ENCODE measurements at regions not wholly inside any gene's neighbourhood (a gene's known extent, or its start where the extent isn't known, plus 50 kb on each side); places are given as distances from the start of the nearest gene placed in this dataset.
A peak's percentile ranks its signal among the peaks of the same experiment; 100 is the strongest.
"Not testable (repeated sequence)": the region's sequence is repeated elsewhere in the genome, so short reads cannot be mapped to it uniquely, and the experiment has no call there.

- H3K4me1 Mint-ChIP-seq: no peaks in the 10 kb centered on the region
- H3K27ac Mint-ChIP-seq: no peak overlapping the region
- no peak overlapping the region for H3K4me3 Mint-ChIP-seq
- H3K9me3 Mint-ChIP-seq: peaks cover 0 to 12% (median 0%) of the 10 kb centered on the region in 6 donors
- H3K27me3 Mint-ChIP-seq (ENCODE audit: low read depth in 3 of 3): peaks cover 0 to 4% (median 0%) of the 10 kb centered on the region in 3 donors
- no peaks in the 10 kb centered on the region for H3K36me3 Mint-ChIP-seq
- no peak for DNase-seq
These were observed 2371.8 kb upstream of the ACO1 start for GRCh38 chr9:30012622-30013021.

- no peaks in the 10 kb centered on the region for H3K4me1 Mint-ChIP-seq
- H3K4me3 Mint-ChIP-seq: no peak overlapping the region
- DNase-seq: no peak
- H3K27me3 Mint-ChIP-seq (ENCODE audit: low read depth in 3 of 3): no peaks in the 10 kb centered on the region
- H3K27ac Mint-ChIP-seq: no peak overlapping the region
- no peaks in the 10 kb centered on the region for H3K36me3 Mint-ChIP-seq
- H3K9me3 Mint-ChIP-seq: peaks cover 0 to 12% (median under 1%) of the 10 kb centered on the region in 6 donors
These were observed 2369.4 kb upstream of the ACO1 start for GRCh38 chr9:30015073-30015472.

GRCh38 chr9:30020161-30020560 is 2364.3 kb upstream of the ACO1 start:
- peaks cover 0 to 1% (median 0%) of the 10 kb centered on the region in 3 donors for H3K27me3 Mint-ChIP-seq (ENCODE audit: low read depth in 3 of 3)
- H3K36me3 Mint-ChIP-seq: peaks cover 0 to 3% (median 0%) of the 10 kb centered on the region in 3 donors
- DNase-seq: no peak
- H3K4me1 Mint-ChIP-seq: no peaks in the 10 kb centered on the region
- no peak overlapping the region for H3K4me3 Mint-ChIP-seq
- no peak overlapping the region for H3K27ac Mint-ChIP-seq
- peaks cover 0 to 7% (median 6%) of the 10 kb centered on the region in 6 donors for H3K9me3 Mint-ChIP-seq

- peaks cover 0 to 7% (median 0%) of the 10 kb centered on the region in 3 donors for H3K36me3 Mint-ChIP-seq
- no peak overlapping the region for H3K4me3 Mint-ChIP-seq
- no peak overlapping the region for H3K27ac Mint-ChIP-seq
- H3K4me1 Mint-ChIP-seq: no peaks in the 10 kb centered on the region
- H3K27me3 Mint-ChIP-seq (ENCODE audit: low read depth in 3 of 3): peaks cover 0 to 5% (median 2%) of the 10 kb centered on the region in 3 donors
- DNase-seq: no peak
- peaks cover 0 to 18% (median 9%) of the 10 kb centered on the region in 6 donors for H3K9me3 Mint-ChIP-seq
These were observed 2348.7 kb upstream of the ACO1 start for GRCh38 chr9:30035761-30036160.

GRCh38 chr9:30036558-30036957 is 2347.9 kb upstream of the ACO1 start:
- H3K27ac Mint-ChIP-seq: no peak overlapping the region
- H3K36me3 Mint-ChIP-seq: peaks cover 0 to 7% (median 0%) of the 10 kb centered on the region in 3 donors
- H3K27me3 Mint-ChIP-seq (ENCODE audit: low read depth in 3 of 3): peaks cover 0 to 5% (median 2%) of the 10 kb centered on the region in 3 donors
- H3K4me1 Mint-ChIP-seq: no peaks in the 10 kb centered on the region
- H3K9me3 Mint-ChIP-seq: peaks cover 0 to 18% (median 9%) of the 10 kb centered on the region in 6 donors
- no peak overlapping the region for H3K4me3 Mint-ChIP-seq
- no peak for DNase-seq

GRCh38 chr9:30039712-30040111 is 2344.7 kb upstream of the ACO1 start:
- no peak overlapping the region for H3K4me3 Mint-ChIP-seq
- no peak for DNase-seq
- no peak overlapping the region for H3K27ac Mint-ChIP-seq
- H3K4me1 Mint-ChIP-seq: no peaks in the 10 kb centered on the region
- H3K9me3 Mint-ChIP-seq: peaks cover 0 to 9% (median under 1%) of the 10 kb centered on the region in 6 donors
- H3K36me3 Mint-ChIP-seq: peaks cover 0 to 3% (median 0%) of the 10 kb centered on the region in 3 donors
- H3K27me3 Mint-ChIP-seq (ENCODE audit: low read depth in 3 of 3): peaks cover 0 to 5% (median 3%) of the 10 kb centered on the region in 3 donors

- Mint-ChIP-seq H3K27me3 (ENCODE audit: low read depth in 3 of 3) (peaks cover 0 to 6% (median 0%) of the 10 kb centered on the region in 3 donors), H3K4me1 (no peaks in the 10 kb centered on the region)
These were observed 2336.0 kb upstream of the ACO1 start for GRCh38 chr9:30048396-30048795.

GRCh38 chr9:30058463-30058862 is 2326.0 kb upstream of the ACO1 start:
- Mint-ChIP-seq H3K27ac (no peak overlapping the region), H3K36me3 (no peaks in the 10 kb centered on the region), H3K27me3 (ENCODE audit: low read depth in 3 of 3) (peaks cover 0 to 3% (median 2%) of the 10 kb centered on the region in 3 donors), H3K4me3 (no peak overlapping the region), H3K4me1 (no peaks in the 10 kb centered on the region), H3K9me3 (peaks cover 0 to 10% (median 2%) of the 10 kb centered on the region in 6 donors)
- no peak for DNase-seq

More at GRCh38 chr9:30048396-30048795, 2336.0 kb upstream of the ACO1 start:
- no peak for DNase-seq
- H3K27ac Mint-ChIP-seq: no peak overlapping the region
- H3K4me3 Mint-ChIP-seq: no peak overlapping the region
- H3K9me3 Mint-ChIP-seq: peaks cover 2 to 7% (median 3%) of the 10 kb centered on the region in 6 donors
- H3K36me3 Mint-ChIP-seq: no peaks in the 10 kb centered on the region

- Mint-ChIP-seq H3K4me3 (no peak overlapping the region), H3K4me1 (peaks cover 3 to 11% of the 10 kb centered on the region in 2 donors), H3K27me3 (ENCODE audit: low read depth in 3 of 3) (no peaks in the 10 kb centered on the region), H3K36me3 (no peaks in the 10 kb centered on the region), H3K9me3 (peaks cover 0 to 11% (median 2%) of the 10 kb centered on the region in 6 donors), H3K27ac (no peak overlapping the region)
- DNase-seq: no peak
These were observed 2323.5 kb upstream of the ACO1 start for GRCh38 chr9:30060976-30061375.

GRCh38 chr9:30065888-30066287 is 2318.6 kb upstream of the ACO1 start:
- H3K36me3 Mint-ChIP-seq: no peaks in the 10 kb centered on the region
- H3K27me3 Mint-ChIP-seq (ENCODE audit: low read depth in 3 of 3): peaks cover 0 to 1% (median 0%) of the 10 kb centered on the region in 3 donors
- H3K27ac Mint-ChIP-seq: no peak overlapping the region
- H3K4me3 Mint-ChIP-seq: peak overlapping the region in 3 of 5 donors; percentile 30 to 60 (median 60)
- peak in 2 of 3 donors; percentile 24 to 35 for DNase-seq
- peaks cover 6 to 22% of the 10 kb centered on the region in 2 donors for H3K4me1 Mint-ChIP-seq
- H3K9me3 Mint-ChIP-seq: peaks cover 0 to 7% (median 5%) of the 10 kb centered on the region in 6 donors

- peaks cover 6 to 22% of the 10 kb centered on the region in 2 donors for H3K4me1 Mint-ChIP-seq
- H3K4me3 Mint-ChIP-seq; H3K36me3 Mint-ChIP-seq; H3K27ac Mint-ChIP-seq; H3K27me3 Mint-ChIP-seq (ENCODE audit: low read depth in 3 of 3): not testable (repeated sequence)
- peaks cover 0 to 12% (median 4%) of the 10 kb centered on the region in 6 donors for H3K9me3 Mint-ChIP-seq
- DNase-seq: peak; percentile 8 to 38 (median 27)
These were observed 2315.2 kb upstream of the ACO1 start for GRCh38 chr9:30069236-30069635.

GRCh38 chr9:30075022-30075421 is 2309.4 kb upstream of the ACO1 start:
- Mint-ChIP-seq H3K4me3 (no peak overlapping the region), H3K27ac (peak overlapping the region in 1 of 6 donors; percentile 22), H3K4me1 (peaks cover 31 to 39% of the 10 kb centered on the region in 2 donors), H3K36me3 (no peaks in the 10 kb centered on the region), H3K27me3 (ENCODE audit: low read depth in 3 of 3) (peaks cover 0 to 3% (median 3%) of the 10 kb centered on the region in 3 donors), H3K9me3 (peaks cover 2 to 51% (median 20%) of the 10 kb centered on the region in 6 donors)
- DNase-seq: no peak

- peak in 2 of 3 donors; percentile 7 to 17 for DNase-seq
- Mint-ChIP-seq H3K27ac (peak overlapping the region in 3 of 6 donors; percentile 22 to 53 (median 34)), H3K4me1 (peaks cover 31 to 39% of the 10 kb centered on the region in 2 donors), H3K4me3 (no peak overlapping the region), H3K36me3 (no peaks in the 10 kb centered on the region), H3K9me3 (peaks cover 2 to 51% (median 20%) of the 10 kb centered on the region in 6 donors), H3K27me3 (ENCODE audit: low read depth in 3 of 3) (peaks cover 0 to 4% (median 3%) of the 10 kb centered on the region in 3 donors)
These were observed 2308.8 kb upstream of the ACO1 start for GRCh38 chr9:30075451-30076199.

GRCh38 chr9:30078195-30078594 is 2306.2 kb upstream of the ACO1 start:
- peak overlapping the region; percentile 18 to 73 (median 48) for H3K27ac Mint-ChIP-seq
- H3K36me3 Mint-ChIP-seq: no peaks in the 10 kb centered on the region
- peak overlapping the region; percentile 12 to 74 (median 66) for H3K4me3 Mint-ChIP-seq
- H3K4me1 Mint-ChIP-seq: peaks cover 31 to 39% of the 10 kb centered on the region in 2 donors
- peaks cover 0 to 4% (median 3%) of the 10 kb centered on the region in 3 donors for H3K27me3 Mint-ChIP-seq (ENCODE audit: low read depth in 3 of 3)
- peaks cover 2 to 43% (median 16%) of the 10 kb centered on the region in 6 donors for H3K9me3 Mint-ChIP-seq
- peak; percentile 26 to 41 (median 37) for DNase-seq
